ENCODE measurements at regions not wholly inside any gene's neighbourhood (a gene's known extent, or its start where the extent isn't known, plus 50 kb on each side); places are given as distances from the start of the nearest gene placed in this dataset.
"Not testable (repeated sequence)": the region's sequence is repeated elsewhere in the genome, so short reads cannot be mapped to it uniquely, and the experiment has no call there.

DNA sequence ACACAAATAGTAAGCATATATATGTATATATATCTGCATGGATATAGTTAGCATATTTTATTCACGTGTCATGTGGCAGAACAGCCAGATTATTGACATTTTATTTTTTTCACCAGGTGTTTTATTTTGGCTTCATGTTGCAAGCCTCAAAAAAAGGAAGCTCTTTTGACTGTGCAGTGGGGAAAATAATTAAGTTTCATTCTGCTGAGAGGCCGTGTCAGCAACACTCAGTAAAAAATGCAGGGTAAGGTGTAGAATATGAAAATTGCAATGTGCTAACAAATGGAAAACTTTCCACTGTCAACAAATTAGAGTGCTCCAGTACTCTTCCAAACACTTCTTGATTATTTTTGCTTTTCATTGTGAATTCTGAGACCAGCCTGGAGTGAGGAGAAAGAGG is 511.5 kb downstream of the GLUD2 start:
- TF ChIP-seq, protein P1, sequence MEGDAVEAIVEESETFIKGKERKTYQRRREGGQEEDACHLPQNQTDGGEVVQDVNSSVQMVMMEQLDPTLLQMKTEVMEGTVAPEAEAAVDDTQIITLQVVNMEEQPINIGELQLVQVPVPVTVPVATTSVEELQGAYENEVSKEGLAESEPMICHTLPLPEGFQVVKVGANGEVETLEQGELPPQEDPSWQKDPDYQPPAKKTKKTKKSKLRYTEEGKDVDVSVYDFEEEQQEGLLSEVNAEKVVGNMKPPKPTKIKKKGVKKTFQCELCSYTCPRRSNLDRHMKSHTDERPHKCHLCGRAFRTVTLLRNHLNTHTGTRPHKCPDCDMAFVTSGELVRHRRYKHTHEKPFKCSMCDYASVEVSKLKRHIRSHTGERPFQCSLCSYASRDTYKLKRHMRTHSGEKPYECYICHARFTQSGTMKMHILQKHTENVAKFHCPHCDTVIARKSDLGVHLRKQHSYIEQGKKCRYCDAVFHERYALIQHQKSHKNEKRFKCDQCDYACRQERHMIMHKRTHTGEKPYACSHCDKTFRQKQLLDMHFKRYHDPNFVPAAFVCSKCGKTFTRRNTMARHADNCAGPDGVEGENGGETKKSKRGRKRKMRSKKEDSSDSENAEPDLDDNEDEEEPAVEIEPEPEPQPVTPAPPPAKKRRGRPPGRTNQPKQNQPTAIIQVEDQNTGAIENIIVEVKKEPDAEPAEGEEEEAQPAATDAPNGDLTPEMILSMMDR (IDR thresholded peaks at IDR 0.05; ENCODE audit: unreplicated experiment in 3 of 3) = no peak
- no peaks in the 10 kb centered on the region for H3K27me3 Mint-ChIP-seq (ENCODE audit: low read depth)
- no peak overlapping the region for H3K4me3 Mint-ChIP-seq
- no peak overlapping the region for H3K27ac Mint-ChIP-seq
- peaks cover 5% of the 10 kb centered on the region for H3K9me3 Mint-ChIP-seq
- no peaks in the 10 kb centered on the region for H3K36me3 Mint-ChIP-seq (ENCODE audit: low read depth)
- no peaks in the 10 kb centered on the region for H3K4me1 Mint-ChIP-seq

DNA sequence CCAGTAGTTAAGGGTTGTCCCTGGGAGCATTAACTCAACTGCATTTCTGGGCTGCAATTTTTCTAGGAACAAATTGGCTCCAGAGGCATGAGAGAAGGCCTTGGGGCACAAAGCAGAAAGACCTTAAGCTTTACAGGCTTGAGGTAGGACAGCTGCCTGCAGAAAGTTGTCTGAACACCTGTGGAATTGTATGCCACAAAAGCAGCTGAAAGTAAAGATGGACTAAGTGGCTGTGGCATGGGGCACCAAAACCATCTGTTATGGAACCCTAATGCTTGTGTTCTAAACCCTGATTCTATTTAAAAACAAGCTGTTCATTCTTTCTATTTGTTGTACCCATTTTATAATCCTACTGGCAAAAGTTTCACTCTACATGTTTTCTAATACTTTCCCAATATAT is 515.2 kb downstream of the GLUD2 start:
- Mint-ChIP-seq H3K27me3 (ENCODE audit: low read depth) (no peaks in the 10 kb centered on the region), H3K4me1 (no peaks in the 10 kb centered on the region), H3K9me3 (no peaks in the 10 kb centered on the region), H3K27ac (no peak overlapping the region), H3K4me3 (no peak overlapping the region), H3K36me3 (ENCODE audit: low read depth) (no peaks in the 10 kb centered on the region)
- TF ChIP-seq, protein P1 (IDR thresholded peaks at IDR 0.05; ENCODE audit: unreplicated experiment in 3 of 3) = no peak

DNA sequence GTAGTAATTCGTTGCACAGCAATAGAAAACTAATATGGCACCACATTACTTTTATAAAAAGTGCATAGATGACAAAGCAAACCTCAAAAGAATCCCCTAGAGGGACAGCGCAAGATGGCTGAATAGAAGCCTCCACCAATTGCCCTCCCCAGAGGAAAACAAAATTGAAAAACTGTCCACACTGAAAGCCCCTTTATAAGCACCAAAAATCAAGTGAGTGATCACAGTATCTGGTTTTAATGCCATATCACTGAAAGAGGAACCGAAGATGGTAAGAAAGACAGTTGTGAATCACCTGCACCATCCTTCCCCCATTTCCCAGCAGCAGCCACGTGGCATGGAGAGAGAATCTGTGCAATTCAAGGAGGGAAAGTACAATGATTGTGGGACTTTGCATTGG is 522.2 kb downstream of the GLUD2 start:
- Mint-ChIP-seq H3K9me3 (peaks cover 3% of the 10 kb centered on the region), H3K4me3 (no peak overlapping the region), H3K36me3 (ENCODE audit: low read depth) (no peaks in the 10 kb centered on the region), H3K4me1 (no peaks in the 10 kb centered on the region), H3K27ac (no peak overlapping the region), H3K27me3 (ENCODE audit: low read depth) (no peaks in the 10 kb centered on the region)
- TF ChIP-seq, protein P1 (IDR thresholded peaks at IDR 0.05; ENCODE audit: unreplicated experiment in 3 of 3) = no peak

GRCh38 chrX:121570072-121570841 is 522.8 kb downstream of the GLUD2 start:
- TF ChIP-seq, protein P1 (IDR thresholded peaks at IDR 0.05; ENCODE audit: unreplicated experiment in 3 of 3) = no peak
- Mint-ChIP-seq H3K4me1 (no peaks in the 10 kb centered on the region), H3K36me3 (ENCODE audit: low read depth) (no peaks in the 10 kb centered on the region), H3K27ac (no peak overlapping the region), H3K9me3 (peaks cover 3% of the 10 kb centered on the region), H3K4me3 (no peak overlapping the region), H3K27me3 (ENCODE audit: low read depth) (no peaks in the 10 kb centered on the region)

GRCh38 chrX:121571333-121571732 is 523.9 kb downstream of the GLUD2 start:
- Mint-ChIP-seq H3K9me3 (peaks cover 3% of the 10 kb centered on the region), H3K27ac (no peak overlapping the region), H3K4me3 (no peak overlapping the region), H3K36me3 (ENCODE audit: low read depth) (no peaks in the 10 kb centered on the region), H3K27me3 (ENCODE audit: low read depth) (no peaks in the 10 kb centered on the region), H3K4me1 (no peaks in the 10 kb centered on the region)
- TF ChIP-seq, protein P1 (IDR thresholded peaks at IDR 0.05; ENCODE audit: unreplicated experiment in 3 of 3) = no peak

GRCh38 chrX:121574384-121574783 is 527.0 kb downstream of the GLUD2 start:
- not testable (repeated sequence) for H3K9me3 Mint-ChIP-seq, H3K4me1 Mint-ChIP-seq, H3K27ac Mint-ChIP-seq

More at GRCh38 chrX:121574384-121574783, 527.0 kb downstream of the GLUD2 start:
- H3K36me3 Mint-ChIP-seq (ENCODE audit: low read depth); H3K4me3 Mint-ChIP-seq; H3K27me3 Mint-ChIP-seq (ENCODE audit: low read depth): not testable (repeated sequence)

Measured in nephron (organoid).